AG09309 (cell line): ENCODE measurements at regions not wholly inside any gene's neighbourhood (a gene's known extent, or its start where the extent isn't known, plus 50 kb on each side); places are given as distances from the start of the nearest gene placed in this dataset.

Source experiments
- DNase-seq: peaks from one replicate; pipeline ENCODE4 v3.0.0-alpha.2; 2010; ENCODE audit warnings: low read depth
- H3K4me3 ChIP-seq: 2 replicates; pipeline ENCODE4 v1.5.1; 2011; ENCODE audit warnings: mild to moderate bottlenecking, low read depth, low read length, moderate library complexity; ENCODE audit not compliant: control insufficient read depth
- TF ChIP-seq, protein P1 (sequence below): IDR thresholded peaks from 2 replicates; pipeline ENCODE4 v1.5.1; 2011; ENCODE audit warnings: mild to moderate bottlenecking, low read depth, low read length, inconsistent platforms; ENCODE audit not compliant: insufficient read depth, control insufficient read depth; ENCODE audit errors: missing control alignments

DNA sequence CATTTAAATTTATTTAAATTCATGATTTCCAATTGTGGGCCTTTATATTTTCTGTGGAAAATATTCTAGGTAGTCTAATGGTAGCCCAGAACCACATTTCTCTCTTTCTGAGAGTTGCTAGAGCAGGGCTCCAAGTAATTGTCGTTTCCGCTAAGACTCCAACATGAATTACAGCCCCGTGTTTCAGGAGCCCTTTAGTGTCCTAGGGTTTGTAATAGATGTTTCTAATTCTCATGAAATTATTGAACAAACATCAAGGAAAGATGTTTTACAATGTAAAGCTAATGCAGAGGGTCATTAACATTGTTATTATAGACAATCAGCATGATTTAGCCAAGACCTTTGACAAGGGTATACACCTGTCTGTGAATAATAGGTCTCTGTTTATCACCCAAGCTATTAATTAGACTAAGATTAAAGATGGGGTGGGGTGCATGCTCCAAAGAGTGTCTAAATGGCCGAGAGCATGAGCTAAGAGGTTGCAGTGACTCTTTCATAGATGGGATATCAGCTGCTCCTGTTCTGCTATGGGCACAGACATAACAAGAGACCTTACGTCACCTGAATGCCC, 81.8 kb upstream of the NTM start:
- no peak for DNase-seq
- TF ChIP-seq, protein P1, sequence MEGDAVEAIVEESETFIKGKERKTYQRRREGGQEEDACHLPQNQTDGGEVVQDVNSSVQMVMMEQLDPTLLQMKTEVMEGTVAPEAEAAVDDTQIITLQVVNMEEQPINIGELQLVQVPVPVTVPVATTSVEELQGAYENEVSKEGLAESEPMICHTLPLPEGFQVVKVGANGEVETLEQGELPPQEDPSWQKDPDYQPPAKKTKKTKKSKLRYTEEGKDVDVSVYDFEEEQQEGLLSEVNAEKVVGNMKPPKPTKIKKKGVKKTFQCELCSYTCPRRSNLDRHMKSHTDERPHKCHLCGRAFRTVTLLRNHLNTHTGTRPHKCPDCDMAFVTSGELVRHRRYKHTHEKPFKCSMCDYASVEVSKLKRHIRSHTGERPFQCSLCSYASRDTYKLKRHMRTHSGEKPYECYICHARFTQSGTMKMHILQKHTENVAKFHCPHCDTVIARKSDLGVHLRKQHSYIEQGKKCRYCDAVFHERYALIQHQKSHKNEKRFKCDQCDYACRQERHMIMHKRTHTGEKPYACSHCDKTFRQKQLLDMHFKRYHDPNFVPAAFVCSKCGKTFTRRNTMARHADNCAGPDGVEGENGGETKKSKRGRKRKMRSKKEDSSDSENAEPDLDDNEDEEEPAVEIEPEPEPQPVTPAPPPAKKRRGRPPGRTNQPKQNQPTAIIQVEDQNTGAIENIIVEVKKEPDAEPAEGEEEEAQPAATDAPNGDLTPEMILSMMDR = no peak
- no peak overlapping the region for H3K4me3 ChIP-seq

DNA sequence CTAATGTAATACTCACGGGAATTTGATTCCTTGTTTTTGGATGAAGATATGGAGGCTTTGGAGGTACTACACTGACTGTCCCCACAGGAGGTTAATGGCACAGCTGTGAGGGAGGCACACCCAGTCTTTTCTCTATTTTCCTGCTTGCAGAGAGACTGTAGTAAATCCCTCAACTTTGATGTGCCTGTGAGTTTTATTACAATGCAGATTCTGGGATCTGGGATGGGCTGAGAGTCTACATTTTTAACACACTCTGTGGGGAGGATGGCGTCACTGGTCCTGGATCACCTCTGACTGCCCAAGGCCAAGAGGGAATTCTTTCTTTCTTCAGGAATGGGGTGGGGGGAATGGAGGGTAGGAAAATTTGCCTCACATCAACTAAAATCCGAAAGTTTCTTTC, 80.2 kb upstream of the NTM start:
- H3K4me3 ChIP-seq = no peak overlapping the region
- TF ChIP-seq, protein P1 = no peak
- DNase-seq = no peak

DNA sequence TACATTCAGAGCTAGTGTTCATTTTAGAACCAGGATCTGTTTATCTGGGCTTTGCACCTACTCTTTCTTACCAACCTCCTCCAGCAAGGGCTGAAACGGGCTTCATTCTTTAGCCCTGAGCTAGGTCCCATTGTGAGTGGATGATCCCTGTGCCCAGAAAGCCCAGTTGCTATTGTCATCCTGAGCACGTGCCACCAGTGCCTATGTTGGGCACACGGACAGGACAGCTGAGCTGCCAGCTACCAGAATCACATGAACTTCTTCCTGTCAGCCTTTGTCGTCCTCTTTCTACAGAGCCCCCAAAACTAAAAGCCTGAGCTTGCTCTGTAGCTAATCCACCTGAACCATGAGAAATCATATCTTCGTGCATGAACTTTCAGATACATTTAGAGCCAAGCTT, 74.4 kb upstream of the NTM start:
- TF ChIP-seq, protein P1 = no peak
- no peak overlapping the region for H3K4me3 ChIP-seq
- no peak for DNase-seq

DNA sequence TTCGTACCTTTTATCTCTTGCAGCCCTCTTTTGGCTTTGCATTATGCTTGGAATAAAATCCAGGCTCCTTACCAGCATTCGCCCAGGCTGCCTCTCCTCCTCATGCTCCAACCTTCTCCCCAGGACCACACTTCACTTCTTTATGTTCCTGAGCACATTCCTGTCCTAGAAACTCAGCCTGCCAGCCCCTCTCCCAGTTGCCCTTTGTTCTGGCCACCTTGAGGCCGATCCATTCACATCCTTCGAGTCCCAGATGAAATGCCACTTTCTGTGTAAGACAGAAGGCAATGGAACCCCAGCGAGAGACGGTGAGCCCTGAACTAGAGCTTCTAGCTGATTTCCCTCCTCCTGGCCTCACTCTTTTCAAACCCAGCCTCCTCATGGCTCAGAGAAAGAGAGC, 73.0 kb upstream of the NTM start:
- TF ChIP-seq, protein P1 = no peak
- DNase-seq = no peak
- H3K4me3 ChIP-seq = no peak overlapping the region

DNA sequence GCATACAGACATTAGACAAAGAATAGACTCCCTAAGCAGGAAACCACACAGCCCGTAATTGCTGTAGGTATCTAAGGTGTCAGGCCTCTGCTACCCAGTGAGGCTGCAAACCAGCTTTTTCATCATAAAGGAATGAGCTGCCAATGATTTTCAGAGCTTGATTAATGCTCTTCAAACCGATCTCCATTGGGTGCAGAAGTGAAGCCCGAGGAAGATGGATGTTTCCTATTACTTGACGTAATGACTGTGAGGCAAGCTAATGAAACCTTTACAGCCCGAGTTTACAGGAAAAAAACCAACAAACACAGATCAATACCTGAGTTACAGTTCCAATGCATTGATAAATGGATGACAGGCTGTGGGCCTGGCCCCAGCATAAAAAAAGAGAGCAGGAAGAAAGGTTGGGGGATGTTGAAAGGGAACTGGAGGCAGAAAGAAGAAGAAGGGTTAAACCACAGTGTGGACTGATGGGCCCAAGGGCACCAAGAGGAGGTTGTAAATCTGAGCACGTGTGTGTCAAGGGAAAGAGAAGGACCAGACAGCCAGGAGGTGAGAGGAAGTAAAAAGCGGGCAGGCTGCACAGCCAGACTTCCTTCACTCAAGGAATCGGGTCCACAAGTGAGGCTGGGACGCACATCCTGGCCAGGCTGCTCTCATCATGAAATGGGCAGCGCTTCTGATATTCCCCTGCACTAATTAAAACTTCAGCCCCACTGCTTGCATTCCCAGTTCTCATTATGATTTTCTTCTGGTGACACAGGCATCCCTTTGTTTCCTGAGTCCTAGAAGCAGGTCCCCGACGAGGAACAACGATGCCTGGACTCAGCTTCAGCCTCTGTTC, 70.6 kb upstream of the NTM start:
- TF ChIP-seq, protein P1 = no peak
- no peak overlapping the region for H3K4me3 ChIP-seq
- DNase-seq = no peak

DNA sequence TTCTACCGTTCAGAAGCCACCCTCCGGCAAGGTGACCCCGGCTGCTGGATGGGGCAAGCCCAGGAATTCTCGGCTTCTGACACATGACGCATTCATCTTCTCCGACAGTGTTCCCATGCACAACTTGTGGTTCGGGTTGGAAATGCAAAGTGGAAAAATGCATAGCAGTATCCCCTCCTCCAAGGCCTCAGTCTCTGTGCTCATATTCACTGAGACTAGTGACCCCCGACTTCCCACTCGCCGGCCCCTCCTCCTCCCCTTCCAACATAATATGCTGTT, 70.0 kb upstream of the NTM start:
- TF ChIP-seq, protein P1 = no peak
- no peak for DNase-seq
- H3K4me3 ChIP-seq = no peak overlapping the region
